Parathyroid adenoma (tissue), 2 donors: ENCODE measurements at regions not wholly inside any gene's neighbourhood (a gene's known extent, or its start where the extent isn't known, plus 50 kb on each side); places are given as distances from the start of the nearest gene placed in this dataset.

Source experiments
- H2AFZ ChIP-seq: fragments of 300-600 bp; sonication (generic); one replicate; pipeline ENCODE4 v1.7.0; 2017; ENCODE audit warnings: antibody characterized with exemption, mild to moderate bottlenecking
- H3K27ac ChIP-seq: fragments of 300-600 bp; sonication (generic); one replicate; pipeline ENCODE4 v1.7.0; 2017
- H3K27me3 ChIP-seq: fragments of 300-600 bp; sonication (generic); one replicate; pipeline ENCODE4 v1.7.0; 2017; ENCODE audit warnings: low read length; ENCODE audit not compliant: control insufficient read depth, insufficient read depth
- H3K36me3 ChIP-seq: fragments of 300-600 bp; sonication (generic); one replicate; pipeline ENCODE4 v1.7.0; 2017; ENCODE audit warnings: low read length; ENCODE audit not compliant: control insufficient read depth, insufficient read depth
- H3K4me1 ChIP-seq: fragments of 300-600 bp; sonication (generic); one replicate; pipeline ENCODE4 v1.7.0; 2017; ENCODE audit warnings: control low read depth
- H3K4me2 ChIP-seq: fragments of 300-600 bp; sonication (generic); one replicate; pipeline ENCODE4 v1.7.0; 2017; ENCODE audit warnings: low read length
- H3K4me3 ChIP-seq: fragments of 300-600 bp; sonication (generic); one replicate; pipeline ENCODE4 v1.7.0; 2017; ENCODE audit warnings: low read depth, low read length
- H3K79me2 ChIP-seq: fragments of 300-600 bp; sonication (generic); one replicate; pipeline ENCODE4 v1.7.0; 2017; ENCODE audit warnings: control low read depth
- H3K9ac ChIP-seq: fragments of 300-600 bp; sonication (generic); one replicate; pipeline ENCODE4 v1.7.0; 2017; ENCODE audit warnings: mild to moderate bottlenecking
- H3K9me3 ChIP-seq: fragments of 300-600 bp; sonication (generic); one replicate; pipeline ENCODE4 v1.7.0; 2017; ENCODE audit warnings: low read length; ENCODE audit not compliant: control insufficient read depth
- CTCF ChIP-seq: fragments of 300-600 bp; sonication (generic); IDR thresholded peaks from one replicate; pipeline ENCODE4 v1.7.0; 2017; ENCODE audit warnings: antibody characterized with exemption, mild to moderate bottlenecking
- donor health status: primary hyperparathyroidism.

DNA sequence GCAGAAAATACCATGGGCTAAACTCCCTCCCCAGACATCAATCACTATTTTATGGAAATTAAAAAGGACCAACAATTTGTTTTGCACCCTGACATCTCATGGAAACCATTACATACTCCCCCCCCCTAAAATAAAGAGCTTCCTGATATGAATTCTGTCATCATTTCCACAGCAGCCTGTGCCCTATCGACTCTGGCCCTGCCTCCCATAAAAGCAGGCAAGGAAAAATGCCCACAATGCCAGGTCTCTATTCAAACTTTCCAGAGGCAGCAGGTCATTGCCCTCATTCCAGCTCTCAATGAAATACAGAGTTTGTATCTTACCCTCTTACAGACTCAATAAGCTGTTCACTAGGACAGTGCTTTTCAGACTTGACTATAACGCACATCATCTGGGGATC, 254.4 kb upstream of the TANK start:
- no peak overlapping the region for H3K27ac ChIP-seq
- no peak overlapping the region for H2AFZ ChIP-seq
- no peaks in the 10 kb centered on the region for H3K27me3 ChIP-seq
- no peak overlapping the region for H3K4me2 ChIP-seq
- no peaks in the 10 kb centered on the region for H3K9me3 ChIP-seq
- no peaks in the 10 kb centered on the region for H3K36me3 ChIP-seq
- TF ChIP-seq CTCF = no peak
- H3K4me1 ChIP-seq = peaks cover 5% of the 10 kb centered on the region
- no peak overlapping the region for H3K9ac ChIP-seq
- no peaks in the 10 kb centered on the region for H3K79me2 ChIP-seq
- H3K4me3 ChIP-seq = no peak overlapping the region

- Histone ChIP-seq H3K9me3 (no peaks in the 10 kb centered on the region), H3K27ac (no peak overlapping the region), H3K36me3 (no peaks in the 10 kb centered on the region), H3K27me3 (no peaks in the 10 kb centered on the region), H2AFZ (no peak overlapping the region), H3K79me2 (no peaks in the 10 kb centered on the region), H3K4me1 (no peaks in the 10 kb centered on the region), H3K9ac (no peak overlapping the region), H3K4me2 (no peak overlapping the region), H3K4me3 (no peak overlapping the region)
- TF ChIP-seq CTCF = no peak
These were observed 253.3 kb upstream of the TANK start for GRCh38 chr2:160906878-160907277.

DNA sequence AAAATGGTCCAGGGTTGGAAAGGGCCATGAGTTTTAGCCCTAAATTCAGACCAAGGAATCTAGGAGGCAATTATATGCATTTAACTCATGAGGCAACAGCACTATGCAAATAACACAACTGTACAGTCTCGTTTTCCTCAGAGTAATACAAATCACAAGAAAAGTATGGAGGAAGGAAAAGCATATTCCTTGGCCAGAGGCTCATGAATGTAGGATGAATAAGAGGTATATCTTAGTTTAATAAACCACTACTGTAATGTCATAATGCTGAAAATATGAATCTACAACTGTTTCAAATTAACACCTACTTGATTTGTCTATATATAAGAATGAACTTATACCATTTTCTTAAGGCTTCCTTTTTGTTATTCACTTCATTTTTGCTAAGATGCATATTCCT, 252.5 kb upstream of the TANK start:
- Histone ChIP-seq H2AFZ (no peak overlapping the region), H3K79me2 (no peaks in the 10 kb centered on the region), H3K4me3 (no peak overlapping the region), H3K4me1 (no peaks in the 10 kb centered on the region), H3K4me2 (no peak overlapping the region), H3K9ac (no peak overlapping the region), H3K9me3 (no peaks in the 10 kb centered on the region), H3K27me3 (no peaks in the 10 kb centered on the region), H3K36me3 (no peaks in the 10 kb centered on the region), H3K27ac (no peak overlapping the region)
- no peak for TF ChIP-seq CTCF

DNA sequence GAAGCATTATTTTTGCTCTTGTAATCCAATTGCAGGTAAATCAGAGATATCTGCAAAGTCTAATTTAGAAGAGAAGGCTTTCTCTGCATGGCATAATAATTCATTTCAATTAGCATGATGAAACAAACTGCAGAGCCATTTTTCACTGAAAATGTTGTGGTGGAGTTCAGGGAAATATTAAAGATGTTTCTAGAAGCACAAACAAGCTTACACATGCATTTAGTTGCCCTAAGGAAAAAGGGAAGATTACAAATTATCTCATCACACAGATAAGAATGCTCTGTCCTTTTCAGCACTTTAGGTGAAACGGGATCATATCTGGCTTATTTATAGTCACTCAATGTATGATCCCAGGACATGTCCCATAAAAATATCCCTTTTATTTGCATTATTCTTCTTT, 252.1 kb upstream of the TANK start:
- H3K4me3 ChIP-seq = no peak overlapping the region
- no peak overlapping the region for H3K9ac ChIP-seq
- no peaks in the 10 kb centered on the region for H3K36me3 ChIP-seq
- H3K4me2 ChIP-seq = no peak overlapping the region
- H3K79me2 ChIP-seq = no peaks in the 10 kb centered on the region
- no peaks in the 10 kb centered on the region for H3K9me3 ChIP-seq
- no peak for TF ChIP-seq CTCF
- H3K27ac ChIP-seq = no peak overlapping the region
- no peak overlapping the region for H2AFZ ChIP-seq
- H3K4me1 ChIP-seq = no peaks in the 10 kb centered on the region
- H3K27me3 ChIP-seq = no peaks in the 10 kb centered on the region

- Histone ChIP-seq H3K9ac (no peak overlapping the region), H3K4me3 (no peak overlapping the region), H2AFZ (no peak overlapping the region), H3K27ac (no peak overlapping the region), H3K79me2 (no peaks in the 10 kb centered on the region), H3K4me2 (no peak overlapping the region), H3K4me1 (no peaks in the 10 kb centered on the region), H3K36me3 (no peaks in the 10 kb centered on the region), H3K27me3 (no peaks in the 10 kb centered on the region), H3K9me3 (no peaks in the 10 kb centered on the region)
- no peak for TF ChIP-seq CTCF
These were observed 250.4 kb upstream of the TANK start for GRCh38 chr2:160909781-160910242.
